Sciatic nerve (tissue), 2 donors: ENCODE measurements at regions not wholly inside any gene's neighbourhood (a gene's known extent, or its start where the extent isn't known, plus 50 kb on each side); places are given as distances from the start of the nearest gene placed in this dataset.
A peak's percentile ranks its signal among the peaks of the same experiment; 100 is the strongest.

ENCODE experiments used
- ATAC-seq: fragments of 200-7000 bp; cut with Tn5 transposase; one replicate; pipeline ENCODE4 v1.9.1; 2020; ENCODE audit warnings: mild to moderate bottlenecking, moderate library complexity
- DNase-seq: peaks from one replicate; pipeline ENCODE4 v3.0.0-alpha.2; 2020; ENCODE audit warnings: low spot score
- intact Hi-C: fragments of 100-400 bp; cut with DNase I; formaldehyde crosslinking; loops from one replicate; pipeline ENCODE4 v1.14.2; 2022
- donor health status: DM: no; HTN: no; CAD: no.
- donor health status: DM: no; HTN: no; CAD: no.

- intact Hi-C loops, result no loop called here
- no peak for ATAC-seq
- no peak for DNase-seq
These were observed 365.2 kb downstream of the SEC23A start for GRCh38 chr14:38737686-38738407.

GRCh38 chr14:38735005-38735404 lies 368.0 kb downstream of the SEC23A start:
- no peak for ATAC-seq
- DNase-seq, result no peak
- intact Hi-C loops, result no loop called here

- ATAC-seq (no peak), DNase-seq (no peak)
- intact Hi-C loops, result no loop called here
These were observed 371.1 kb downstream of the SEC23A start for GRCh38 chr14:38731962-38732361.

- intact Hi-C loops, result no loop called here
- no peak for DNase-seq
These were observed 372.6 kb downstream of the SEC23A start for GRCh38 chr14:38730420-38730819.

GRCh38 chr14:38727731-38728130 lies 375.3 kb downstream of the SEC23A start:
- intact Hi-C loops, result loop anchor here (5.0 kb wide), 1 partner anchor 140 kb away; no protein-coding TSS in a partner anchor
- no peak for DNase-seq
- ATAC-seq, result no peak

More at GRCh38 chr14:38730420-38730819, 372.6 kb downstream of the SEC23A start:
- no peak for ATAC-seq

- ATAC-seq, result no peak
- intact Hi-C loops, result loop anchor here (5.0 kb wide), 1 partner anchor 143 kb away; no protein-coding TSS in a partner anchor
- DNase-seq, result no peak
These were observed 378.4 kb downstream of the SEC23A start for GRCh38 chr14:38724621-38725020.

- intact Hi-C loops, result no loop called here
- DNase-seq, result no peak
- no peak for ATAC-seq
These were observed 379.1 kb downstream of the SEC23A start for GRCh38 chr14:38723959-38724358.

GRCh38 chr14:38723277-38723676 lies 379.8 kb downstream of the SEC23A start:
- intact Hi-C loops, result no loop called here

GRCh38 chr14:38721822-38722431 lies 381.1 kb downstream of the SEC23A start:
- DNase-seq (peak; percentile 79), ATAC-seq (peak; percentile 88)
- intact Hi-C loops, result no loop called here

More at GRCh38 chr14:38723277-38723676, 379.8 kb downstream of the SEC23A start:
- DNase-seq, result no peak
- no peak for ATAC-seq

- no peak for DNase-seq
- no peak for ATAC-seq
- intact Hi-C loops, result no loop called here
These were observed 384.5 kb downstream of the SEC23A start for GRCh38 chr14:38718519-38718918.

- ATAC-seq (no peak), DNase-seq (no peak)
- intact Hi-C loops, result no loop called here
These were observed 386.1 kb downstream of the SEC23A start for GRCh38 chr14:38716926-38717325.

- intact Hi-C loops, result no loop called here
- ATAC-seq (no peak), DNase-seq (no peak)
These were observed 392.2 kb downstream of the SEC23A start for GRCh38 chr14:38710881-38711280.

- ATAC-seq (no peak), DNase-seq (no peak)
- intact Hi-C loops, result no loop called here
These were observed 392.8 kb downstream of the SEC23A start for GRCh38 chr14:38710196-38710595.

GRCh38 chr14:38705220-38705619 lies 397.8 kb downstream of the SEC23A start:
- no peak for DNase-seq
- intact Hi-C loops, result no loop called here
- no peak for ATAC-seq

GRCh38 chr14:38704220-38704619 lies 398.8 kb downstream of the SEC23A start:
- intact Hi-C loops, result no loop called here
- no peak for DNase-seq
- no peak for ATAC-seq

- intact Hi-C loops, result no loop called here
- DNase-seq, result no peak
- ATAC-seq, result no peak
These were observed 406.1 kb downstream of the SEC23A start for GRCh38 chr14:38696925-38697324.

GRCh38 chr14:38693423-38693822 lies 409.6 kb downstream of the SEC23A start:
- DNase-seq (no peak), ATAC-seq (no peak)
- intact Hi-C loops, result no loop called here

GRCh38 chr14:38669027-38669426 lies 413.1 kb upstream of the CLEC14A start:
- no peak for DNase-seq
- no peak for ATAC-seq
- intact Hi-C loops, result no loop called here

- no peak for ATAC-seq
- no peak for DNase-seq
- intact Hi-C loops, result no loop called here
These were observed 407.5 kb upstream of the CLEC14A start for GRCh38 chr14:38663382-38663781.

- DNase-seq, result no peak
- intact Hi-C loops, result no loop called here
- no peak for ATAC-seq
These were observed 406.9 kb upstream of the CLEC14A start for GRCh38 chr14:38662781-38663180.

- DNase-seq, result no peak
- ATAC-seq, result no peak
- intact Hi-C loops, result no loop called here
These were observed 390.5 kb upstream of the CLEC14A start for GRCh38 chr14:38646391-38646790.
